PFSK-1 (cell line): ENCODE measurements at regions not wholly inside any gene's neighbourhood (a gene's known extent, or its start where the extent isn't known, plus 50 kb on each side); places are given as distances from the start of the nearest gene placed in this dataset.

Source experiments
- FOXP2 ChIP-seq: optimal IDR thresholded peaks from 2 replicates; pipeline ENCODE3; 2011; ENCODE audit warnings: borderline replicate concordance, control low read depth, inconsistent platforms; ENCODE audit not compliant: insufficient read depth; ENCODE audit errors: extremely low read length, extremely low read depth
- POLR2AphosphoS5 ChIP-seq: IDR thresholded peaks from 2 replicates; pipeline ENCODE4 v1.6.1; 2012; ENCODE audit warnings: low read depth, mild to moderate bottlenecking, control low read depth, low read length, moderate library complexity
- REST ChIP-seq, 2 experiments: IDR thresholded peaks; 2 replicates each; pipeline versions ENCODE4 v1.6.1 to v1.8.0; 2011 to 2012; ENCODE audit warnings: low read depth in 2 of 2, low read length in 2 of 2, control low read depth in 1 of 2, inconsistent platforms in 1 of 2, mild to moderate bottlenecking in 1 of 2, moderate library complexity in 1 of 2; ENCODE audit not compliant: insufficient read depth in 1 of 2
- SIN3A ChIP-seq: IDR thresholded peaks from 2 replicates; pipeline ENCODE4 v1.6.1; 2012; ENCODE audit warnings: mild to moderate bottlenecking, low read length, moderate library complexity, borderline replicate concordance; ENCODE audit not compliant: insufficient read depth
- TAF1 ChIP-seq: IDR thresholded peaks from 2 replicates; pipeline ENCODE4 v1.6.1; 2012; ENCODE audit warnings: low read length, control low read depth, borderline replicate concordance; ENCODE audit not compliant: insufficient read depth

GRCh38 chr18:30113454-30113853, 929.1 kb downstream of the DSC3 start:
- TF ChIP-seq POLR2AphosphoS5 = no peak
- TF ChIP-seq TAF1 = no peak
- TF ChIP-seq SIN3A = no peak
- no peak for TF ChIP-seq REST (IDR thresholded peaks at IDR 0.05; ENCODE audit: insufficient read depth in 1 of 2, low read depth in 2 of 2, low read length in 2 of 2)

- TF ChIP-seq POLR2AphosphoS5 = no peak
- TF ChIP-seq TAF1 = no peak
- TF ChIP-seq SIN3A = no peak
- TF ChIP-seq REST (IDR thresholded peaks at IDR 0.05; ENCODE audit: insufficient read depth in 1 of 2, low read depth in 2 of 2, low read length in 2 of 2) = no peak
Measured at GRCh38 chr18:30106356-30106755, 936.2 kb downstream of the DSC3 start.

GRCh38 chr18:30103881-30104280, 938.7 kb downstream of the DSC3 start:
- TF ChIP-seq POLR2AphosphoS5 (no peak), TAF1 (no peak), FOXP2 (no peak), REST (IDR thresholded peaks at IDR 0.05; ENCODE audit: insufficient read depth in 1 of 2, low read depth in 2 of 2, low read length in 2 of 2) (no peak), SIN3A (no peak)

- TF ChIP-seq SIN3A (no peak), REST (IDR thresholded peaks at IDR 0.05; ENCODE audit: insufficient read depth in 1 of 2, low read depth in 2 of 2, low read length in 2 of 2) (no peak), POLR2AphosphoS5 (no peak)
Measured at GRCh38 chr18:30096796-30097195, 945.7 kb downstream of the DSC3 start.

- TF ChIP-seq POLR2AphosphoS5 (no peak), FOXP2 (no peak)
Measured at GRCh38 chr18:30094556-30094955, 948.0 kb downstream of the DSC3 start.
